ENCODE measurements at regions not wholly inside any gene's neighbourhood (a gene's known extent, or its start where the extent isn't known, plus 50 kb on each side); places are given as distances from the start of the nearest gene placed in this dataset.

- Histone ChIP-seq H2BK12ac (ENCODE audit: low read depth, low read length) (no peak overlapping the region), H3K56ac (replicated peaks; ENCODE audit: insufficient read length, low read depth, low read length) (no peak overlapping the region), H3K23ac (ENCODE audit: insufficient read length) (no peak overlapping the region), H3K27ac (ENCODE audit: low read depth, low read length) (no peak overlapping the region), H3K27me3 (replicated peaks in 1 of 4; ENCODE audit: control insufficient read depth in 3 of 4, extremely low read depth in 1 of 4, insufficient read depth in 3 of 4, low read length in 3 of 4) (no peaks in the 10 kb centered on the region), H2BK5ac (ENCODE audit: low read depth, low read length) (no peak overlapping the region), H3K79me2 (ENCODE audit: control insufficient read depth in 1 of 2, insufficient read depth in 2 of 2, low read length in 2 of 2) (no peaks in the 10 kb centered on the region), H2AFZ (ENCODE audit: low read length) (no peak overlapping the region), H3K4me1 (replicated peaks in 1 of 4; ENCODE audit: control insufficient read depth in 3 of 4, insufficient read depth in 4 of 4, low read length in 3 of 4) (no peaks in the 10 kb centered on the region), H2AK5ac (ENCODE audit: low read depth, low read length) (no peak overlapping the region), H4K5ac (ENCODE audit: insufficient read length, low read depth, low read length) (no peak overlapping the region), H3K14ac (ENCODE audit: insufficient read length) (no peak overlapping the region), H3K79me1 (ENCODE audit: low read depth, low read length) (no peaks in the 10 kb centered on the region), H4K8ac (ENCODE audit: extremely low read depth, insufficient read depth, low read length) (no peak overlapping the region), H3K9ac (replicated peaks in 1 of 4; ENCODE audit: extremely low read depth in 1 of 4, low read depth in 3 of 4, low read length in 3 of 4) (no peak overlapping the region), H3K4me2 (ENCODE audit: insufficient read depth in 1 of 2, low read depth in 2 of 2, low read length in 2 of 2) (no peak overlapping the region), H2BK20ac (ENCODE audit: low read length) (no peak overlapping the region), H3K23me2 (ENCODE audit: low read depth, low read length) (no peaks in the 10 kb centered on the region; the same call in 1 of the 2 replicates), H3K36me3 (ENCODE audit: control insufficient read depth in 2 of 4, insufficient read depth in 4 of 4, low read length in 3 of 4) (no peaks in the 10 kb centered on the region), H4K91ac (replicated peaks; ENCODE audit: insufficient read length, low read length) (no peak overlapping the region), H3K4ac (replicated peaks; ENCODE audit: insufficient read length, low read depth, low read length) (no peak overlapping the region), H3K9me3 (ENCODE audit: insufficient read depth in 2 of 2, low read depth in 1 of 2, low read length in 1 of 2) (no peaks in the 10 kb centered on the region), H2BK120ac (replicated peaks; ENCODE audit: low read depth, low read length) (no peak overlapping the region), H3K4me3 (ENCODE audit: extremely low read depth in 1 of 4, insufficient read depth in 2 of 4, low read depth in 3 of 4, low read length in 4 of 4) (no peak overlapping the region), H2BK15ac (ENCODE audit: low read length) (no peak overlapping the region), H3K18ac (ENCODE audit: extremely low read depth, low read length) (no peak overlapping the region), H4K20me1 (replicated peaks in 1 of 2; ENCODE audit: control insufficient read depth in 1 of 2, insufficient read depth in 2 of 2, low read length in 2 of 2) (no peaks in the 10 kb centered on the region)
- ChIA-PET POLR2A (ENCODE audit: partially characterized antibody) (no interaction called here), CTCF (ENCODE audit: partially characterized antibody) (interaction anchor here (0.9 kb wide), 1 partner anchor 161 kb away, joined by 3 read pairs; no protein-coding TSS in a partner anchor)
- DNase-seq (ENCODE audit: low read depth in 1 of 2, low spot score in 2 of 2) (no peak), FAIRE-seq (no peak)
- 95% methylated on average over 1 of the region's 1 CpG; no CpG with 5 or more reads in 1 of the 2 experiments for WGBS, 2 experiments (ENCODE audit: extremely low coverage in 1 of 2, insufficient coverage in 1 of 2, insufficient read length in 1 of 2, insufficient replicate concordance in 2 of 2, low coverage in 1 of 2, low lambda C conversion rate in 2 of 2, missing lambda C conversion rate in 1 of 2)
- TF ChIP-seq CREB1 (IDR thresholded peaks at IDR 0.05) (no peak), TEAD4 (IDR thresholded peaks at IDR 0.05; ENCODE audit: low read depth, low read length) (no peak), POU5F1 (IDR thresholded peaks at IDR 0.05; ENCODE audit: low read depth, low read length) (no peak), YY1 (IDR thresholded peaks at IDR 0.05; ENCODE audit: low read depth, low read length) (no peak), TAF7 (optimal IDR thresholded peaks at IDR 0.05; ENCODE audit: borderline replicate concordance, low read depth, low read length) (no peak), KDM4A (IDR thresholded peaks at IDR 0.05; ENCODE audit: low read depth, low read length, severe bottlenecking) (no peak), SP1 (IDR thresholded peaks at IDR 0.05; ENCODE audit: low read depth, low read length) (no peak), FOSL1 (IDR thresholded peaks at IDR 0.05; ENCODE audit: insufficient read depth, low read depth, low read length) (no peak), EGR1 (IDR thresholded peaks at IDR 0.05; ENCODE audit: borderline replicate concordance, low read depth, low read length) (no peak), ZNF274 (IDR thresholded peaks at IDR 0.05; ENCODE audit: borderline replicate concordance, extremely low read depth, low read length) (no peak), NRF1 (IDR thresholded peaks at IDR 0.05; ENCODE audit: low read depth, low read length) (no peak), BACH1 (IDR thresholded peaks at IDR 0.05; ENCODE audit: low read length) (no peak), ATF2 (IDR thresholded peaks at IDR 0.05; ENCODE audit: low read length) (no peak)
Observed at GRCh38 chr10:107706096-107706725, 541.7 kb upstream of the SORCS1 start.
